Endodermal cell (in vitro differentiated cells): ENCODE measurements at regions not wholly inside any gene's neighbourhood (a gene's known extent, or its start where the extent isn't known, plus 50 kb on each side); places are given as distances from the start of the nearest gene placed in this dataset.

Experiments
- DNase-seq: peaks from one replicate; pipeline ENCODE4 v3.0.0-alpha.2; 2017
- H3K27ac ChIP-seq: 2 replicates; pipeline ENCODE4 v1.5.1; 2013; ENCODE audit warnings: mild to moderate bottlenecking, low read depth, low read length, moderate library complexity
- H3K27me3 ChIP-seq: 2 replicates; pipeline ENCODE4 v1.6.1; 2013; ENCODE audit warnings: mild to moderate bottlenecking, low read length, moderate library complexity; ENCODE audit not compliant: insufficient read depth, control insufficient read depth, poor library complexity, severe bottlenecking
- H3K36me3 ChIP-seq: 2 replicates; pipeline ENCODE4 v1.7.0; 2013; ENCODE audit warnings: mild to moderate bottlenecking, low read length, moderate library complexity; ENCODE audit not compliant: control insufficient read depth, insufficient read depth
- H3K4me1 ChIP-seq: one replicate; pipeline ENCODE4 v1.7.0; 2013; ENCODE audit warnings: low read length; ENCODE audit not compliant: control insufficient read depth, insufficient read depth
- H3K4me3 ChIP-seq: 2 replicates; pipeline ENCODE4 v1.5.1; 2013; ENCODE audit warnings: mild to moderate bottlenecking, low read length, moderate library complexity
- H3K9ac ChIP-seq: 2 replicates; pipeline ENCODE4 v1.6.1; 2013; ENCODE audit warnings: mild to moderate bottlenecking, low read length, moderate library complexity; ENCODE audit not compliant: poor library complexity, severe bottlenecking; ENCODE audit errors: extremely low read depth
- H3K9me3 ChIP-seq: 2 replicates; pipeline ENCODE4 v1.6.1; 2013; ENCODE audit warnings: mild to moderate bottlenecking, low read length, moderate library complexity; ENCODE audit not compliant: control insufficient read depth
- H3K27ac Mint-ChIP-seq: 2 replicates; pipeline ENCODE4 v1.8.0; 2020; ENCODE audit warnings: mixed read lengths
- H3K27me3 Mint-ChIP-seq: 2 replicates; pipeline ENCODE4 v1.8.0; 2021; ENCODE audit warnings: mild to moderate bottlenecking, mixed read lengths; ENCODE audit not compliant: insufficient read depth
- H3K36me3 Mint-ChIP-seq: 2 replicates; pipeline ENCODE4 v1.8.0; 2020; ENCODE audit warnings: low read depth, mixed read lengths
- H3K4me1 Mint-ChIP-seq: 2 replicates; pipeline ENCODE4 v1.8.0; 2020; ENCODE audit warnings: mixed read lengths
- H3K4me3 Mint-ChIP-seq: 2 replicates; pipeline ENCODE4 v1.8.0; 2020; ENCODE audit warnings: mild to moderate bottlenecking, moderate library complexity, mixed read lengths
- H3K9me3 Mint-ChIP-seq: 2 replicates; pipeline ENCODE4 v1.8.0; 2020; ENCODE audit warnings: mild to moderate bottlenecking, mixed read lengths
- CTCF ChIP-seq: fragments of 200-600 bp; sonication (generic); conservative IDR thresholded peaks from 2 replicates; pipeline ENCODE4 v1.5.0; 2021; ENCODE audit warnings: antibody characterized with exemption, mild to moderate bottlenecking
- WGBS, 2 experiments: methylation state at CpG; one replicate each; pipeline versions ENCODE4 v1.1.5 to v1.1.7; 2013; ENCODE audit warnings: missing lambda C conversion rate in 2 of 2, mixed read lengths in 1 of 2; ENCODE audit not compliant: insufficient coverage in 1 of 2, insufficient read length in 1 of 2; 5-methylcytosine and 5-hydroxymethylcytosine counted together

GRCh38 chr13:48161530-48162179, 66.8 kb upstream of the MED4 start:
- peaks cover 2% of the 10 kb centered on the region for H3K27me3 Mint-ChIP-seq
- TF ChIP-seq CTCF, result no peak
- Histone ChIP-seq H3K27ac (no peak overlapping the region), H3K36me3 (no peaks in the 10 kb centered on the region), H3K4me3 (no peak overlapping the region), H3K9ac (no peak overlapping the region), H3K4me1 (no peaks in the 10 kb centered on the region), H3K9me3 (no peaks in the 10 kb centered on the region), H3K27me3 (no peaks in the 10 kb centered on the region)
- no peak for DNase-seq
- no peak overlapping the region for H3K27ac Mint-ChIP-seq
- 88 to 91% methylated on average over 3 to 5 of the region's 5 CpGs for WGBS, 2 experiments
- no peaks in the 10 kb centered on the region for H3K9me3 Mint-ChIP-seq
- H3K4me1 Mint-ChIP-seq, result peaks cover 10% of the 10 kb centered on the region
- H3K36me3 Mint-ChIP-seq, result no peaks in the 10 kb centered on the region
- no peak overlapping the region for H3K4me3 Mint-ChIP-seq

GRCh38 chr13:48160606-48161278, 65.8 kb upstream of the MED4 start:
- no peak overlapping the region for H3K27ac ChIP-seq
- Mint-ChIP-seq H3K4me1 (peaks cover 10% of the 10 kb centered on the region), H3K27ac (peak overlapping the region; percentile 7)

GRCh38 chr13:48159826-48160225, 64.9 kb upstream of the MED4 start:
- no peak overlapping the region for H3K9ac ChIP-seq
- H3K36me3 ChIP-seq, result no peaks in the 10 kb centered on the region
- H3K4me3 ChIP-seq, result no peak overlapping the region
- Mint-ChIP-seq H3K4me1 (peaks cover 10% of the 10 kb centered on the region), H3K9me3 (no peaks in the 10 kb centered on the region), H3K27me3 (no peaks in the 10 kb centered on the region), H3K36me3 (no peaks in the 10 kb centered on the region), H3K27ac (no peak overlapping the region), H3K4me3 (no peak overlapping the region)
- WGBS, 2 experiments, result 57% methylated on average over 3 of the region's 3 CpGs; no CpG with 5 or more reads in 1 of the 2 experiments
- TF ChIP-seq CTCF, result no peak
- H3K27me3 ChIP-seq, result no peaks in the 10 kb centered on the region
- no peak for DNase-seq
- no peaks in the 10 kb centered on the region for H3K4me1 ChIP-seq
- H3K9me3 ChIP-seq, result no peaks in the 10 kb centered on the region
- no peak overlapping the region for H3K27ac ChIP-seq

More at GRCh38 chr13:48160606-48161278, 65.8 kb upstream of the MED4 start:
- no peak for DNase-seq
- Histone ChIP-seq H3K4me1 (no peaks in the 10 kb centered on the region), H3K9me3 (no peaks in the 10 kb centered on the region), H3K36me3 (no peaks in the 10 kb centered on the region), H3K4me3 (no peak overlapping the region), H3K27me3 (no peaks in the 10 kb centered on the region), H3K9ac (no peak overlapping the region)
- H3K36me3 Mint-ChIP-seq, result no peaks in the 10 kb centered on the region
- 82 to 88% methylated on average over 5 of the region's 5 CpGs for WGBS, 2 experiments
- H3K4me3 Mint-ChIP-seq, result no peak overlapping the region
- TF ChIP-seq CTCF, result no peak
- H3K27me3 Mint-ChIP-seq, result no peaks in the 10 kb centered on the region
- no peaks in the 10 kb centered on the region for H3K9me3 Mint-ChIP-seq
